ENCODE measurements at regions not wholly inside any gene's neighbourhood (a gene's known extent, or its start where the extent isn't known, plus 50 kb on each side); places are given as distances from the start of the nearest gene placed in this dataset.

DNA sequence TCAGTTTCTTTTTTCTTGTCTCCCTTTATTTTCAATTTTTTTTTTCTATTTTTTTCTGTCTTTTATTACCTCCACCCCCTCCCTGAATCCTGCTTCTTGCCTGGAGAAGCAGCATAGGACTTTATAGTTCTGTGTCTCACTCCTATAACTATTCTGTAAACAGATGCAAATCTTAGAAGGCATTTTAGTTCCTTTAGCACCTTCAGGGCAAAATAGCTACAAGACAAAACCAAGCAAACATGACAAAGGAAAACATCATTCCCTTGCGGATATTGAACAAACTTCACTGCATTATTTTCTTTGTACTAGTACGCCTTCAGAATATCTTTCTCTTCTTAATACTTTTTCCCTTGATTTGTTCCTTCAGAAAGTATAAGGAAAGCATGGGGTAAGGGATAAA is 446.2 kb upstream of the CHORDC1 start:
- DNase-seq (ENCODE audit: low read depth), result no peak
- no peak overlapping the region for H3K4me3 ChIP-seq (ENCODE audit: low read length)
- TF ChIP-seq, protein P1, sequence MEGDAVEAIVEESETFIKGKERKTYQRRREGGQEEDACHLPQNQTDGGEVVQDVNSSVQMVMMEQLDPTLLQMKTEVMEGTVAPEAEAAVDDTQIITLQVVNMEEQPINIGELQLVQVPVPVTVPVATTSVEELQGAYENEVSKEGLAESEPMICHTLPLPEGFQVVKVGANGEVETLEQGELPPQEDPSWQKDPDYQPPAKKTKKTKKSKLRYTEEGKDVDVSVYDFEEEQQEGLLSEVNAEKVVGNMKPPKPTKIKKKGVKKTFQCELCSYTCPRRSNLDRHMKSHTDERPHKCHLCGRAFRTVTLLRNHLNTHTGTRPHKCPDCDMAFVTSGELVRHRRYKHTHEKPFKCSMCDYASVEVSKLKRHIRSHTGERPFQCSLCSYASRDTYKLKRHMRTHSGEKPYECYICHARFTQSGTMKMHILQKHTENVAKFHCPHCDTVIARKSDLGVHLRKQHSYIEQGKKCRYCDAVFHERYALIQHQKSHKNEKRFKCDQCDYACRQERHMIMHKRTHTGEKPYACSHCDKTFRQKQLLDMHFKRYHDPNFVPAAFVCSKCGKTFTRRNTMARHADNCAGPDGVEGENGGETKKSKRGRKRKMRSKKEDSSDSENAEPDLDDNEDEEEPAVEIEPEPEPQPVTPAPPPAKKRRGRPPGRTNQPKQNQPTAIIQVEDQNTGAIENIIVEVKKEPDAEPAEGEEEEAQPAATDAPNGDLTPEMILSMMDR (conservative IDR thresholded peaks at IDR 0.05; ENCODE audit: low read depth, low read length), result no peak

DNA sequence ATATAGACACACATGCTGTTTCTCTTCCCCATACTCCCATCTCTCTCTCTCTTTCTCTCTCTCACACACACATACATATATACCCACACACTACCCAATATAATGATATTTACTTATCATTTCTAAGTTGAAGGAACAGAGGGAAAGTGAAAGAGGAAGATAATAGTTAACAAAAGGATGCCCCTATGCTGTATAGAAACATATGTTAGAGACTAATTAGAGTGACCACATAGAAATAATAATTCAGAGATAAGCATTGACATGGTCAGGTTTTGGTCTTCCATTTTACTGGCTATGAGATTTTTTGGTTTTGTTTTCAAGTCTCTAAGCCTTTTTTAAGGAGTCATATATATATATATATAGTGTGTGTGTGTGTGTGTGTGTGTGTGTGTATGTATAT is 445.7 kb upstream of the CHORDC1 start:
- TF ChIP-seq, protein P1 (conservative IDR thresholded peaks at IDR 0.05; ENCODE audit: low read depth, low read length), result no peak
- H3K4me3 ChIP-seq (ENCODE audit: low read length), result no peak overlapping the region
- DNase-seq (ENCODE audit: low read depth), result no peak

DNA sequence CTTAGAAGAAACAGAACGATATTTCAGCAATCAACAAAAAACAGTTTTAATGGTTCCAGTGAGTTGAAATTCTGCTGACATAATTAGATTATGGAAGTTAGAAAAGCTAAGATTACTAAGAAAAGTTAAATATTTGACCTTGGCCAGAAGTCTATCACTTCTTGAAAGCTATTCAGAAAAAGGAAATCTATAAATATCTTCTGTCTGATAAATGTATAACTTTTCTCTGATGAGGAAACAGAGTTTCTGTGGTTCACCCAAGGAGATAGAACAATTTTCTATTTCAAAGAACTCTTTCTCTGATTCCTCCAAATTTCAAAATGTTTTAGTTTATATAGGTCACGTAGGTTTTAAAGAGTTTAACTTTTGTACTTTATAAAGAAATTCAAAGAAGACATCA is 438.4 kb upstream of the CHORDC1 start:
- no peak overlapping the region for H3K4me3 ChIP-seq (ENCODE audit: low read length)
- DNase-seq (ENCODE audit: low read depth), result no peak
- TF ChIP-seq, protein P1 (conservative IDR thresholded peaks at IDR 0.05; ENCODE audit: low read depth, low read length), result no peak

DNA sequence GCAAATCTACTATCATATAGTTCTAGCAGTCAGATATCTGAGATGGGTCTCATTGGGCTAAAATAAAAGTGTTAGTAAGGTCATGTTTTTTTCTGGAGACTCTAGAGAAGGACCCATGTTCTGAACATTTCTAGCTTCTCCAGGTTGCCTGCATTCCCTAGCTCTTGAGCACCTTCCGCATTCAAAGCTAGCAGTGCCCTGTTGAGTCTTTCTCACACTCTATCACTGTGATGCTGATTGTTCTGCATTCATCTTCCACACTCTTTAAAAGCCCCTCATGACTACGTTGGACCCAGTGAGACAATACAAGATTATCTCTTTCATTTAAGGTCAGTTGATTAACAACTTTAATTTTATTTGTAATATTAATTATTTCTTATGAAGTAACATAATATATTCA is 433.3 kb upstream of the CHORDC1 start:
- H3K4me3 ChIP-seq (ENCODE audit: low read length), result no peak overlapping the region
- DNase-seq (ENCODE audit: low read depth), result no peak
- TF ChIP-seq, protein P1 (conservative IDR thresholded peaks at IDR 0.05; ENCODE audit: low read depth, low read length), result no peak

DNA sequence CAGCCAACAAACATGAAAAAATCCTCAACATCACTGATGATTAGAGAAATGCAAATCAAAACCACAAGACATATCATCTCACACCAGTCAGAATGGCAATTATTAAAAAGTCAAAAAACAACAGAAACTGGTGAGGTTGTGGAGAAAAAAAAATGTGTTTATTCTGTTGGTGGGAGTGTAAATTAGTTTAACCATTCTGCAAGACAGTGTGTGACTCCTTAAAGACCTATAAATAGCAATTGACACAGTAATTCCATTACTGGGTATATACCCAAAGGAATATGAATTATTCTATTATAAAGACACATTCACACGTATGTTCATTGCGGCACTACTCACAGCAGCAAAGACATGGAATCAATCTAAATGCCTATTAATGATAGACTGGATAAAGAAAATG is 427.3 kb upstream of the CHORDC1 start:
- DNase-seq (ENCODE audit: low read depth), result no peak
- TF ChIP-seq, protein P1 (conservative IDR thresholded peaks at IDR 0.05; ENCODE audit: low read depth, low read length), result no peak
- no peak overlapping the region for H3K4me3 ChIP-seq (ENCODE audit: low read length)

DNA sequence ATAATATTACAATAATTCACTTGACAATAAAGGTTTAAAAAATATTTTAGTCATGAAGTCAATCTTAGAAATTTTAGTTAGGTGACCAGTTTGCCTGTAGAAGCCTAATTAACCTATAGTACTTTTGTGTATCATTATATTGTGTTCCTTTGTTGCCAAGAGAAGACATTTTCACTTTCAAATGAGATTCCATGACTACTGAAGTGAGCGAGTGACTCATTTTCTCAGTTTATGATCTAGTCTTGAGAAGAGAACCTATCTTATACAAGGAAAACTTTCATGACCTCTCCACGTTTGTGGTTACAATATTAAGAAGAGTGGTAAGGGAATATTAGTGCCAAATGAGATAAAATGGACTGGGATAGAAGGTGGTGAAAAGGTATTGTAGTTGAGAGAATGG is 423.9 kb upstream of the CHORDC1 start:
- H3K4me3 ChIP-seq (ENCODE audit: low read length), result no peak overlapping the region
- TF ChIP-seq, protein P1 (conservative IDR thresholded peaks at IDR 0.05; ENCODE audit: low read depth, low read length), result no peak
- DNase-seq (ENCODE audit: low read depth), result peak; percentile 0

DNA sequence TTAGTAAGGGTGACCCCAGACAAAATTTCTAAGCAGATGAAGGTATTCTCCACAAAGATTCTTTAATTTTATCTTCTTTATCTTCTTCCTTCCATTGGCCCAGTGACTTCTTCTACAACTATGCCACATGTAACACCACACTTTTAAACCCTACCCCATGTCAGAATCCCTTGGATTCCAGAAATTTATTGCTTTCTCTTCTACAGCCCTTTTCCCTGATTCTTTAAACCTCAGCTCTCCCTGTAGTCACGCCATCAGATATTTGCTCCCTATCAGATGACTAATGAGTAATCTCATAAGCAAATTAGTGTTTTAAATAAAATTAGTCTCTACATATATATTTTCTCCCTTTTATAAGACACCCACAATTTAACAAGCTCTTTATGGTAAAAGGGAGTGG is 423.4 kb upstream of the CHORDC1 start:
- TF ChIP-seq, protein P1 (conservative IDR thresholded peaks at IDR 0.05; ENCODE audit: low read depth, low read length), result no peak
- no peak overlapping the region for H3K4me3 ChIP-seq (ENCODE audit: low read length)
- peak; percentile 2 for DNase-seq (ENCODE audit: low read depth)

Data from retinal pigment epithelial cell (primary cell).